Activated naive CD4-positive, alpha-beta T cell treated with anti-CD3 and anti-CD28 coated beads, Interleukin-2, amount 50 U/mL, for 72 hours (primary cell): ENCODE measurements at regions not wholly inside any gene's neighbourhood (a gene's known extent, or its start where the extent isn't known, plus 50 kb on each side); places are given as distances from the start of the nearest gene placed in this dataset.

ENCODE experiments used
- ATAC-seq, 2 donors: fragments of 150-1000 bp; cut with Tn5 transposase; 2 replicates each; pipeline ENCODE4 v1.10.0; 2021; ENCODE audit warnings: mild to moderate bottlenecking in 2 of 2, moderate library complexity in 2 of 2
- DNase-seq, 2 donors: peaks; one replicate each; pipeline ENCODE4 v3.0.0; 2021 to 2022; ENCODE audit warnings: low spot score in 2 of 2
- H3K27ac Mint-ChIP-seq, 2 donors: one replicate each; pipeline ENCODE4 v1.8.0; 2022; ENCODE audit warnings: mild to moderate bottlenecking in 2 of 2, mixed read lengths in 2 of 2
- H3K36me3 Mint-ChIP-seq, 2 donors: one replicate each; pipeline ENCODE4 v1.8.0; 2022; ENCODE audit warnings: mixed read lengths in 2 of 2
- H3K9me3 Mint-ChIP-seq, 2 donors: one replicate each; pipeline ENCODE4 v1.8.0; 2022; ENCODE audit warnings: mixed read lengths in 2 of 2

DNA sequence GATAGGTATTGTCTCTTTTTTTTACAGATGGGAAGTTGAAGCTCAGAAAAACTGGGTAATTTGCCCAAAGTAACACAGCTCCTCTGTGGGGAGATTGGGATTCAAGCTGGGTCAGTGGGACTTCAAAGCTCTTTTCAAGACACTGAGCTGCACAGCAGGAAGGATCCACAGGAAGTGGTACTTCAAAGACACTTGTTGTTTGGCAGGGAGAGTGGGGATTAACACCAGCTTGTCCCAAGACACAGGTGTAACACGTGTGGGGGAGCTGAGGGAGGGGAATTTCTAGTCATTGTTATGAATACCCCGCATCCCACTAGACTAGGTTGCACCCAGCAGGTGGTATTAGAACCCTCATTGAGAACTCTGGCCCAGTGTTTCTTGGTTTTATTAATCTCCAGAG is 116.0 kb downstream of the FOXB1 start:
- H3K27ac Mint-ChIP-seq: no peak overlapping the region
- H3K36me3 Mint-ChIP-seq: no peaks in the 10 kb centered on the region

DNA sequence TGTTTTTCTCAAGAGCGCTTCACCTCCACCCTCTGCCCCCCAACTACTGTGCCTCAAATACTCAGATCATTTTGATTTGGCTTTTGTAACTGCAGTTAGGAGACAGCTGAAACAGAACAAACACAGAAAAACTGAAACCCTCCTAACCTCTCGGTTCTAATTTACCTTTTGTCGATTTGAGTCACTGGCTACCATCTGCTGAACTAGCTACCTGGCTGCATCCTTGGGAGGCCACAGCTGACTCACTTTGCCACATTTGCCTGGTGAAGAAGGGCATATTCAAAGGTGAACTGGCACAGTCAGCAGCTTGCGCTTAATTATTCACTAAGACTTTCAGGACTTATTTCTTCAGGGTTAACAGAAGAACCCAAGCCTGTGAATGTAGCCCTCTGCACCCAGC is 117.7 kb downstream of the FOXB1 start:
- H3K36me3 Mint-ChIP-seq: no peaks in the 10 kb centered on the region
- H3K9me3 Mint-ChIP-seq: no peaks in the 10 kb centered on the region
- DNase-seq (peak in 1 of 2 donors; percentile 39), ATAC-seq (peak; percentile 75 to 93)
- H3K27ac Mint-ChIP-seq: peak overlapping the region in 1 of 2 donors; percentile 7

More for the DNA sequence above, 116.0 kb downstream of the FOXB1 start:
- DNase-seq (no peak), ATAC-seq (no peak)
- no peaks in the 10 kb centered on the region for H3K9me3 Mint-ChIP-seq

DNA sequence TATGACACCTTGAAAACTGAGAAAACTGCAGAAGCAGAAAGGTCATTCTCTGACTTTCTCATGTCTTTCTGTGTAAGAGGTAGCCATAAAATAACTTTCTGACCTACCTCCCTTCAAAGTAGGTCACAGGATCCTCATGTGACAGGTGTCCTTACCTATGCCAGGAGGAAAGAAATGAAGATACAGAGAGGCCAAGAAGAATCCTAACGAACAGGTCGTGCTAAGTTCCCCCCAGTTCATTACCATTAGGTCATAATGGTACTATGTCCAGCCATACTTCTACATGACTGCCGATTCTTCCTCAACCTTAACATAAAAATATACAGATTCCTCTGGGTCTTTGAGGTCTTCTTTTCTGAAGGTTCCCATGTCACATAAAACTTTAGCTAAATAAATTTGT is 118.6 kb downstream of the FOXB1 start:
- Mint-ChIP-seq H3K9me3 (no peaks in the 10 kb centered on the region), H3K27ac (no peak overlapping the region), H3K36me3 (no peaks in the 10 kb centered on the region)
- ATAC-seq (no peak), DNase-seq (no peak)

DNA sequence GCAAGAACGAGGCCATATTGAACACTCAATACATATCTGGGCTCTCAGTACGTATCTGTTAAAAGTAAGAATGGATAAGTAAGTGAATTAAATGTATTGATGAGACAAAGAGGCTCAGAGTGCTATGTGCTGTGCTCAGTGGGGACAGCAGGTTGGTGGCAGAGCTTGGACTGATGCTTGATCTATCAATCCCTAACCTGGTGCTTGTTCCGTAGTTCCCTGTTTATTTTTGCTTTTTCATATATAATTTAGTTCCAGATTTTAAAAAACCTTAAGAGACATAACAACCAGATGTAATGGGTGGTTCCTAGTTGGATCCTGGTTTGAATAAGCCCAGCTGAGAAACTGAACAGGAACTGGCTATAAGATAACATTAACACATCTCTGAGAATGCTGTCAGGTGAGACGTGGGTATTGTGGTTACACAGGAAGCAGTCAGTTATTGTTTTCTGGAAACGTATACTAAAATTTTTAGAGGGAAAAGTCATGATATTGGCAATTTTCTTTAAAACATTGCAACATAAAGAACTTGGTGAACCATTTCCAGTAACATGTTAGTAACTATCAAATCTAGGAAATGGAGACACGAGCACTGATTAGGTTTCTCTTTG is 120.5 kb downstream of the FOXB1 start:
- no peak for DNase-seq
- Mint-ChIP-seq H3K36me3 (no peaks in the 10 kb centered on the region), H3K27ac (peak overlapping the region in 1 of 2 donors; percentile 5), H3K9me3 (no peaks in the 10 kb centered on the region)
- ATAC-seq: peak in 1 of 2 donors; percentile 32

DNA sequence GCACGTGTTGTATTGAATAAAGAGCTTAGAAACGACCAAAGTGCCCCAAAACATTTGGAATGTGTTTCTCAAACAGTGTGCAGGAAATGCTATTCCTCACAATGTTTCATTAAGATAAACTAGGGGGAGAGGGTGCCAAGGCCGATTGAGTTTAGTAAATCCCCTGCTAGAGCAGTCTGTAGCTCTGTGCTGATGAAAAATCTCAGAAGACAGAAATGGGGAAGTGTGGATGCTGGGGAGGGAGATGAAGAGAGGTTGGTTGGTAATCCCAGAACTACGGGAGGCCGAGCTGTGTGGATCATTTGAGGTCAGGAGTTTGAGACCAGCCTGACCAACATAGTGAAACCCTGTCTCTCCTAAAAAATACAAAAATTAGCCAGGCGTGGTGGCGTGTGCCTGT is 121.2 kb downstream of the FOXB1 start:
- ATAC-seq (no peak), DNase-seq (no peak)
- Mint-ChIP-seq H3K27ac (no peak overlapping the region), H3K36me3 (no peaks in the 10 kb centered on the region), H3K9me3 (no peaks in the 10 kb centered on the region)

DNA sequence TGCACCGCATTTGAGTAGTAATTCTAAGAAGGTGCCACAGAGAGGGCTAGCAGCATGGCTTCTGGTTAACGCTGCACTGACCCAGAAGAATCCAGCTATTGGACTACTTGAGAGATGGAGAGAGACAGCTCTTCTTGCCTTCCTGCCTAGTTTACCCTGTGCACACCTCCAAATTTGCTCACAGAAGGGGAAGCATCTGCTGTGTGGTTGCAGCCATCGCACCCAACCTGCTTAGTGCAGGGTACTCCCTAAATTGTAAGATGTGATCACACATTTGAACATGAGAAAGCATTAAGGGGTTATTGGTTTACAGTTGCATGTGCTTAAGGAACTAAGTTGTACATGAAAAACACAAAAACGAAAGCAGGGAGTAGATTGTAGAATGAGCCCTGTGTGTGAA is 122.1 kb downstream of the FOXB1 start:
- no peaks in the 10 kb centered on the region for H3K36me3 Mint-ChIP-seq
- no peak for ATAC-seq
- no peaks in the 10 kb centered on the region for H3K9me3 Mint-ChIP-seq
- DNase-seq: no peak
- H3K27ac Mint-ChIP-seq: peak overlapping the region in 1 of 2 donors; percentile 85

- Mint-ChIP-seq H3K36me3 (no peaks in the 10 kb centered on the region), H3K27ac (peak overlapping the region; percentile 81 to 85), H3K9me3 (no peaks in the 10 kb centered on the region)
- ATAC-seq (no peak), DNase-seq (no peak)
These were observed 122.5 kb downstream of the FOXB1 start for GRCh38 chr15:60126661-60127060.

- H3K9me3 Mint-ChIP-seq: no peaks in the 10 kb centered on the region
- DNase-seq (no peak), ATAC-seq (no peak)
- peak overlapping the region in 1 of 2 donors; percentile 85 for H3K27ac Mint-ChIP-seq
- H3K36me3 Mint-ChIP-seq: no peaks in the 10 kb centered on the region
These were observed 123.9 kb downstream of the FOXB1 start for GRCh38 chr15:60128000-60128376.

DNA sequence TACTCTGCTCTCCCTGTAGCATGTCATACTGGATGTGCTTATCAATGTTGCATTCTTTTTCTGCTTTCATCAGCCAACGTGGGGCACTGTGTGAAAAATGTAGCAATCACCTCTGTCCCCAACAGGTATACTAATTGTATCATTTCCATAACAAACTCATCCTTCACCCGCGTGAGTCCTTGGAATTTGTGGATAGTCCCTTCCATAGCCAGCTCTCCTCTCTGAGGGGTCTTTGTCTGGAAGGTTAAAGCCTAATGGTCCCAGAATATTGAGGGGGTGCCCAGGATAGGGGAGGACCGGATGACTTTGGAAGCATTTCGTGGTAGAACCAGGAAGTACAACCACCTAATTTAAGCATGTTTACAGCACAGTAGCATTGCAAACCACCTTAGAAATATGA is 124.6 kb downstream of the FOXB1 start:
- no peak for DNase-seq
- Mint-ChIP-seq H3K36me3 (no peaks in the 10 kb centered on the region), H3K9me3 (no peaks in the 10 kb centered on the region), H3K27ac (peak overlapping the region in 1 of 2 donors; percentile 85)
- no peak for ATAC-seq

GRCh38 chr15:60130398-60130797 is 126.3 kb downstream of the FOXB1 start:
- no peaks in the 10 kb centered on the region for H3K36me3 Mint-ChIP-seq
- ATAC-seq: peak in 1 of 2 donors; percentile 31
- no peak for DNase-seq
- H3K27ac Mint-ChIP-seq: no peak overlapping the region
- H3K9me3 Mint-ChIP-seq: no peaks in the 10 kb centered on the region

GRCh38 chr15:60130821-60131220 is 126.7 kb downstream of the FOXB1 start:
- H3K27ac Mint-ChIP-seq: no peak overlapping the region
- H3K9me3 Mint-ChIP-seq: no peaks in the 10 kb centered on the region
- H3K36me3 Mint-ChIP-seq: no peaks in the 10 kb centered on the region
- DNase-seq (no peak), ATAC-seq (no peak)

DNA sequence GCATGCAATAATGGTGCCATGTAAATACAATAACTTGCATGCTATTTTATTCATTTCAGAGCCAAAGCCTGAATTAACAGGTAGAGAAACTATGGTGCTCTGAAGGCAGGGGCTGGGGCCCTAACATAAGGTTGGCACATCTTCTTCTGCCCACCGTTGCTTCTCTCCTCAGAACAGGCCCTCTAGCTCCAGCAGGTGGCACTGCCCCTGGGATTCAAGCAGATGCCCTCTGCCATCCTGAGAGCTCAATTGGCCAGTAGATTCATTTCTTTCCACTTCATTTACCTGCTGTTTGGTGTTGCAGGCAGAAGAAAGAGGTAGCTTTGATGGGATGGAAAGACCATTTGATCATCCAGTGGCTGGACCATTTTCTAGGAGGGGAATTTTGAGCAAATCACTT is 130.5 kb downstream of the FOXB1 start:
- DNase-seq (no peak), ATAC-seq (no peak)
- Mint-ChIP-seq H3K36me3 (no peaks in the 10 kb centered on the region), H3K9me3 (no peaks in the 10 kb centered on the region), H3K27ac (no peak overlapping the region)

DNA sequence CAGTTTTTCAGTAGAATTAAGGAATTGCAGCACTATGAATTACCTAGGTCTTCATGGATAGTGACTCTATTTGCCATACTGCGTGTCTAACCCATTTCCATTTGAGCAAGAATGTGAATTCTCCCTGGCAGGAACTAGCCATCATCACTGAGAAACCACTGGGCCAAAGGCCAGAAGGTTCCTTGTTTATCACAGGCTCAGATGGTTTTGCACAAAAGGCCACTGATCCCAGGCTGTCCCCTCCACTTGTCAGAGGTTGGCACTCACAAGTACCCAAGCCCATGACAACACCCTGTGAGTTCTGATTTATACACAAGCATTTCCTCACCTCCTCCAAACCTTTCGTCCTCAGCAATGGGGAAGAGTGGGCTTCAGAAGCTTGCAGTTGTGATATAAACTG is 131.8 kb downstream of the FOXB1 start:
- ATAC-seq (no peak), DNase-seq (no peak)
- no peaks in the 10 kb centered on the region for H3K9me3 Mint-ChIP-seq
- no peaks in the 10 kb centered on the region for H3K36me3 Mint-ChIP-seq
- no peak overlapping the region for H3K27ac Mint-ChIP-seq

- H3K9me3 Mint-ChIP-seq: no peaks in the 10 kb centered on the region
- no peak overlapping the region for H3K27ac Mint-ChIP-seq
- H3K36me3 Mint-ChIP-seq: no peaks in the 10 kb centered on the region
- DNase-seq: no peak
- ATAC-seq: no peak
These were observed 133.7 kb downstream of the FOXB1 start for GRCh38 chr15:60137711-60138396.

- ATAC-seq (no peak), DNase-seq (no peak)
- H3K36me3 Mint-ChIP-seq: no peaks in the 10 kb centered on the region
- H3K27ac Mint-ChIP-seq: no peak overlapping the region
- no peaks in the 10 kb centered on the region for H3K9me3 Mint-ChIP-seq
These were observed 134.4 kb downstream of the FOXB1 start for GRCh38 chr15:60138397-60138968.

- ATAC-seq (no peak), DNase-seq (no peak)
- no peaks in the 10 kb centered on the region for H3K36me3 Mint-ChIP-seq
- H3K9me3 Mint-ChIP-seq: no peaks in the 10 kb centered on the region
- no peak overlapping the region for H3K27ac Mint-ChIP-seq
These were observed 148.3 kb downstream of the FOXB1 start for GRCh38 chr15:60152386-60152785.

DNA sequence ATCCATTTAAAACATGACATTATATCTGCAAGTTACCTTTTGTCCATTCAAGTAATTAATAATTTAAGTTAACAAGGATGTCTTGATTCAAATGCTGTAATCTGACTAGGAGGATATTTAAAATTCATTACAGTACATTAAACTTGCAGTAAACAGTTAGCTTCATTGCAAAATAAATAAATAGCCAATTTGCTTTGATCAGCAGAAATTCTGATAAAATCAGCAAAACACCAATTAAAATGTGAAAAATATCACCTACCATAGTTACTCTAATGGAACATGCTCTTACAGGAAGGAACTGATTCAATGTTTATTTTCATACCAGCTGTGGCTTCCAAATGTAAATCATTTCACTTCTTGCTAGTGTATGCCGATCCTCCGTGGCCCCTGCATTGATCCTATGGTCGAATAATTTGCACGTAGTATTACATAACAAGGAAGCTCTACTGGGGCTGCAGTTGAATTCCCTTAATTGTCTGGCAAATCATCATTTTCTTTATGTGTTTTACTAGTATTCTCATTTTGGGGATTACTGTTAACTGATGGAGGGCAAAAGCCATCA is 150.7 kb downstream of the FOXB1 start:
- Mint-ChIP-seq H3K36me3 (no peaks in the 10 kb centered on the region), H3K9me3 (no peaks in the 10 kb centered on the region), H3K27ac (no peak overlapping the region)
- no peak for ATAC-seq
- DNase-seq: no peak

DNA sequence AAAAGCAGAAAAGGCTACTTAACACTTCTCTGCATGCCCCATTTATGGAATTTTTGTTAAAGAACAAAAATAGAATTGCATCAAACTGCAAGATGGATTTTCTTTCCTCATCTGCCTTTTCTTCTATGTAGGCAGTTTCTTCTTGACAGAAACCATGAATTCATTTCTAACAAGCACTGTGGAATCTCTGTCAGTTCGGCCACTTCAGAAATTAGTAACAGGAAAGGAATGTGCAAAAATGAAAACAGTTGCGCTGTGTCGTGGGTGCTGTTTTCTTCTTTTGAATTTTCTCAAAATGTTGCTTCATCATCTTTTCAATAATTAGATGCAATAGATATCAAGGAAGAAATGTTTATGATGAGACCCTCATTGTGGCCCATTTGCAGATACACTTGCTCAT is 151.6 kb downstream of the FOXB1 start:
- Mint-ChIP-seq H3K27ac (no peak overlapping the region), H3K9me3 (no peaks in the 10 kb centered on the region), H3K36me3 (no peaks in the 10 kb centered on the region)
- no peak for DNase-seq
- peak in 1 of 2 donors; percentile 89 for ATAC-seq
